DND-41 (cell line): ENCODE measurements at regions not wholly inside any gene's neighbourhood (a gene's known extent, or its start where the extent isn't known, plus 50 kb on each side); places are given as distances from the start of the nearest gene placed in this dataset.

Experiments used
- EZH2 ChIP-seq: IDR thresholded peaks from 3 replicates; pipeline ENCODE4 v1.6.1; 2012; ENCODE audit warnings: borderline replicate concordance, low read depth, mild to moderate bottlenecking, moderate library complexity, low read length, inconsistent platforms; ENCODE audit not compliant: severe bottlenecking
- TF ChIP-seq, protein P1 (sequence below): IDR thresholded peaks from 2 replicates; pipeline ENCODE4 v1.5.1; 2012; ENCODE audit warnings: borderline replicate concordance, low read length, moderate library complexity, mild to moderate bottlenecking; ENCODE audit not compliant: poor library complexity, severe bottlenecking; ENCODE audit errors: extremely low read depth

DNA sequence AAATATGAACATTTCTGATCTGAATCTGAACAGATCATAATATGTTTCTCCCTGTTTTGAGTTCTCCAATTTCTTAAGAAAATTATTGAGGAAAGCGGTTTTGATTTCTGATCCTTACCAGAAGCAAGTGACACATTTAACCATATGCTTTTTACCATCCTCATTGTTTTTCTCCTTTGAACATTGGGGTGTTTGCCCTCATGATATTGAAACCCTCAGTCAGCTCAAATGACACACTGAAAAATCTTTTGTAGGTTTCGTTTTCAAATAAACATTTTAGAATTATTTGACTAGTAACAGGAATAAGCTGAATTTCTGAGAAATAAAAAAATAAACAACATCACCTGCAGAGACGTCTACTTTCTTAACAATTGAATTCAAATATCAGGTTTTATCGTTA, 252.1 kb downstream of the DOK5 start:
- TF ChIP-seq, protein P1, sequence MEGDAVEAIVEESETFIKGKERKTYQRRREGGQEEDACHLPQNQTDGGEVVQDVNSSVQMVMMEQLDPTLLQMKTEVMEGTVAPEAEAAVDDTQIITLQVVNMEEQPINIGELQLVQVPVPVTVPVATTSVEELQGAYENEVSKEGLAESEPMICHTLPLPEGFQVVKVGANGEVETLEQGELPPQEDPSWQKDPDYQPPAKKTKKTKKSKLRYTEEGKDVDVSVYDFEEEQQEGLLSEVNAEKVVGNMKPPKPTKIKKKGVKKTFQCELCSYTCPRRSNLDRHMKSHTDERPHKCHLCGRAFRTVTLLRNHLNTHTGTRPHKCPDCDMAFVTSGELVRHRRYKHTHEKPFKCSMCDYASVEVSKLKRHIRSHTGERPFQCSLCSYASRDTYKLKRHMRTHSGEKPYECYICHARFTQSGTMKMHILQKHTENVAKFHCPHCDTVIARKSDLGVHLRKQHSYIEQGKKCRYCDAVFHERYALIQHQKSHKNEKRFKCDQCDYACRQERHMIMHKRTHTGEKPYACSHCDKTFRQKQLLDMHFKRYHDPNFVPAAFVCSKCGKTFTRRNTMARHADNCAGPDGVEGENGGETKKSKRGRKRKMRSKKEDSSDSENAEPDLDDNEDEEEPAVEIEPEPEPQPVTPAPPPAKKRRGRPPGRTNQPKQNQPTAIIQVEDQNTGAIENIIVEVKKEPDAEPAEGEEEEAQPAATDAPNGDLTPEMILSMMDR: no peak
- TF ChIP-seq EZH2: no peak
